Right ventricle myocardium inferior (tissue), 1 donor: ENCODE measurements at regions not wholly inside any gene's neighbourhood (a gene's known extent, or its start where the extent isn't known, plus 50 kb on each side); places are given as distances from the start of the nearest gene placed in this dataset.

Experiments used
- ATAC-seq: fragments of 200-7000 bp; cut with Tn5 transposase; one replicate; pipeline ENCODE4 v1.9.1; 2020; ENCODE audit warnings: mild to moderate bottlenecking, moderate library complexity
- DNase-seq: peaks from one replicate; pipeline ENCODE4 v3.0.0; 2021; ENCODE audit errors: missing footprints
- intact Hi-C: fragments of 100-400 bp; cut with DNase I; formaldehyde crosslinking; loops from one replicate; pipeline ENCODE4 v1.11.0; 2022
- donor health status: DM: no; HTN: yes; CAD: no; lungs with severe emphysema.

GRCh38 chr15:70342554-70343548 lies 245.1 kb upstream of the TLE3 start:
- ATAC-seq (no peak), DNase-seq (no peak)
- intact Hi-C loops = no loop called here

- intact Hi-C loops = no loop called here
- DNase-seq = no peak
Observed at GRCh38 chr15:70342141-70342540, 244.4 kb upstream of the TLE3 start.

GRCh38 chr15:70341566-70341965 lies 243.8 kb upstream of the TLE3 start:
- no peak for DNase-seq
- no peak for ATAC-seq
- intact Hi-C loops = no loop called here

More at GRCh38 chr15:70342141-70342540, 244.4 kb upstream of the TLE3 start:
- no peak for ATAC-seq

GRCh38 chr15:70340494-70340870 lies 242.8 kb upstream of the TLE3 start:
- intact Hi-C loops = no loop called here
- DNase-seq (no peak), ATAC-seq (no peak)

GRCh38 chr15:70339571-70340493 lies 242.1 kb upstream of the TLE3 start:
- intact Hi-C loops = no loop called here
- DNase-seq (no peak), ATAC-seq (no peak)

- DNase-seq (no peak), ATAC-seq (no peak)
- intact Hi-C loops = no loop called here
Observed at GRCh38 chr15:70337277-70338186, 239.8 kb upstream of the TLE3 start.

- no peak for ATAC-seq
- DNase-seq = no peak
- intact Hi-C loops = no loop called here
Observed at GRCh38 chr15:70336425-70337009, 238.8 kb upstream of the TLE3 start.

GRCh38 chr15:70334286-70334685 lies 236.6 kb upstream of the TLE3 start:
- intact Hi-C loops = no loop called here
- ATAC-seq (no peak), DNase-seq (no peak)

GRCh38 chr15:70329179-70329578 lies 231.5 kb upstream of the TLE3 start:
- DNase-seq = no peak
- intact Hi-C loops = no loop called here
- no peak for ATAC-seq

- no peak for ATAC-seq
- intact Hi-C loops = no loop called here
Observed at GRCh38 chr15:70328679-70329115, 231.0 kb upstream of the TLE3 start.

GRCh38 chr15:70327856-70328678 lies 230.3 kb upstream of the TLE3 start:
- ATAC-seq (peak; percentile 62), DNase-seq (no peak)
- intact Hi-C loops = no loop called here

More at GRCh38 chr15:70328679-70329115, 231.0 kb upstream of the TLE3 start:
- DNase-seq = no peak

- DNase-seq (no peak), ATAC-seq (no peak)
- intact Hi-C loops = no loop called here
Observed at GRCh38 chr15:70327328-70327855, 229.7 kb upstream of the TLE3 start.

GRCh38 chr15:70324001-70324974 lies 226.6 kb upstream of the TLE3 start:
- intact Hi-C loops = no loop called here
- ATAC-seq (peak; percentile 27), DNase-seq (no peak)

GRCh38 chr15:70323111-70323851 lies 225.6 kb upstream of the TLE3 start:
- DNase-seq = peak; percentile 76
- intact Hi-C loops = no loop called here

GRCh38 chr15:70322051-70322668 lies 224.4 kb upstream of the TLE3 start:
- DNase-seq (no peak), ATAC-seq (no peak)
- intact Hi-C loops = no loop called here

More at GRCh38 chr15:70323111-70323851, 225.6 kb upstream of the TLE3 start:
- peak; percentile 78 for ATAC-seq
